IPS DF 6.9 (cell line): ENCODE measurements at regions not wholly inside any gene's neighbourhood (a gene's known extent, or its start where the extent isn't known, plus 50 kb on each side); places are given as distances from the start of the nearest gene placed in this dataset.

Experiments
- DNase-seq: peaks from one replicate; pipeline ENCODE4 v3.0.0-alpha.2; 2013; ENCODE audit warnings: low read depth, low spot score
- H3K27ac ChIP-seq: one replicate; pipeline ENCODE4 v1.5.1; 2013; ENCODE audit warnings: low read length, control low read depth
- H3K27me3 ChIP-seq: 2 replicates; pipeline ENCODE4 v1.6.1; 2013; ENCODE audit warnings: mild to moderate bottlenecking, low read length; ENCODE audit not compliant: control insufficient read depth, insufficient read depth
- H3K36me3 ChIP-seq: 2 replicates; pipeline ENCODE4 v1.6.1; 2013; ENCODE audit warnings: low read length; ENCODE audit not compliant: control insufficient read depth, insufficient read depth
- H3K4me1 ChIP-seq: 2 replicates; pipeline ENCODE4 v1.6.1; 2013; ENCODE audit warnings: low read length; ENCODE audit not compliant: control insufficient read depth, insufficient read depth
- H3K4me3 ChIP-seq: 2 replicates; pipeline ENCODE4 v1.5.1; 2013; ENCODE audit warnings: mild to moderate bottlenecking, low read length
- H3K9me3 ChIP-seq: 2 replicates; pipeline ENCODE4 v1.6.1; 2013; ENCODE audit warnings: low read length, inconsistent platforms; ENCODE audit not compliant: control insufficient read depth, insufficient read depth
- WGBS: extraction: QIAGEN DNeasy Blood & Tissue Kit; methylation state at CpG from one replicate; pipeline ENCODE4 v1.1.7; 2013; ENCODE audit warnings: mixed read lengths, missing lambda C conversion rate; ENCODE audit not compliant: insufficient read length, insufficient coverage; 5-methylcytosine and 5-hydroxymethylcytosine counted together

DNA sequence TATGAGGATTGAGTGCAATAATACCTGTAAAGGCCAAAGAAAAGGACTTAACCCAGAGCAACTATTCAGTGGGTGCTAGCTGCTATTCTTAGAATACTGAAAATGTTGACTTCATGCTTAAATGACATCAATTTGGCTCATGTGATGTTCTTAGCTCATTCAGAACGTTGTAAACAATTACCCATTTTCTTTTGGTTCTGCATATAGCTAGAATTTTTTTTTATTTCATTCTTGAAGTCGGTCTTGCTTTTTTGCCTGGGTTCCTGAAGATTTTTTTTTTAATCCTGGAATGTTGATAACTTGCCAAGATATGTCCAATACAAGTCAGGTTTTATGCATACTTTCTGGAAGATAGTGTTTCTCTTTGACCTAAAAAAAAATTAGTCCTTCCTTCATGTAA, 772.0 kb downstream of the LTN1 start:
- no CpG with 5 or more reads among the region's 2 CpGs for WGBS
- no peak for DNase-seq
- Histone ChIP-seq H3K9me3 (no peaks in the 10 kb centered on the region), H3K4me3 (no peak overlapping the region), H3K4me1 (no peaks in the 10 kb centered on the region), H3K27ac (no peak overlapping the region), H3K27me3 (no peaks in the 10 kb centered on the region), H3K36me3 (no peaks in the 10 kb centered on the region)

DNA sequence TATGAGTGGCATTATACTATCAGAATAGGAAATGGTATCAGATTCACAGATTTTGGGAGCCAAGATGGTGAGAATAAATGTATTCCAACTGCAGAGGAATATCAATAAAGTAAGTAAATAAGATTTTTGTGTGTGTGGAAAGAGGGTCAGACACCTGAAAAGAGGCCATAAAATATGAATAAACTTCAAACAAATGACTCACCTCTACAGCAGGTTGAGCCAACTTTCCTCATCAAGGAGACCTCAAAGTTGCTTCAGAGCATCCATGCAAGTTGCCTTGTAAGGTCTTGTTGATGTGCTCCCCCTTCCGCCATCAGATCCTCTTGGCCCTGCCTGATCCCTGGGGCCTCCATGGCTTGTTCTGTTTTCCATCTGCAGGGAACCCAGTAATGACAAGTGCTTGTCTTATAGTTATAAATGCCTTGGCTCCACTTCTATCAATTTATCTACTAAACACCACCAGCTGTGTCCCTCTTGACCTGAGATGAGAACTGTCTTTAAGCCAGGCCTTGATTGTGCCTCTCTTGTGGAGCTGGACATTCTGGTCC, 775.6 kb downstream of the LTN1 start:
- Histone ChIP-seq H3K9me3 (no peaks in the 10 kb centered on the region), H3K27me3 (no peaks in the 10 kb centered on the region), H3K36me3 (no peaks in the 10 kb centered on the region), H3K27ac (no peak overlapping the region), H3K4me3 (no peak overlapping the region), H3K4me1 (no peaks in the 10 kb centered on the region)
- no peak for DNase-seq
- no CpG with 5 or more reads among the region's 1 CpG for WGBS

- Histone ChIP-seq H3K4me3 (no peak overlapping the region), H3K27ac (no peak overlapping the region), H3K9me3 (no peaks in the 10 kb centered on the region), H3K4me1 (no peaks in the 10 kb centered on the region), H3K36me3 (no peaks in the 10 kb centered on the region), H3K27me3 (no peaks in the 10 kb centered on the region)
- no CpG with 5 or more reads among the region's 5 CpGs for WGBS
- DNase-seq = no peak
Measured at GRCh38 chr21:28215214-28215954, 777.3 kb downstream of the LTN1 start.

DNA sequence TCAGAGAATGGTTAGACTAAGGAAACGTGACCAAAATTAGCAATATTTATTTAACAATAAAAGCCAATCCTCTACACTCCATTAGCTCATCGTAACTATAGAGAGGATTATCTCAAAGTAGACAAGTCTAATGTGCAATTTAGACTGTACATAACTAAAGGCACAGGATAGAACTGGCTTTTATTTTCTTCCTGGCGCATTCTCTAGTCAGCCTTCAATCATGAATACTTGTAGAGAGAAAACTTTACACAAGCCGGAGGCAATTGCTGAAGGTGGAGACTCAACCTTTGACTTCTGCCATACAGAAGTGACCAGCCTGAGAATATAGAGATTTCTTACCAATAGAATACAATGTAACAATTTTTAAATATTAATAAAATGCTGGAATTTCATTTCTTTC, 777.9 kb downstream of the LTN1 start:
- Histone ChIP-seq H3K36me3 (no peaks in the 10 kb centered on the region), H3K27me3 (no peaks in the 10 kb centered on the region), H3K4me3 (no peak overlapping the region), H3K27ac (no peak overlapping the region), H3K4me1 (no peaks in the 10 kb centered on the region), H3K9me3 (no peaks in the 10 kb centered on the region)
- DNase-seq = no peak
- WGBS = no CpG with 5 or more reads among the region's 4 CpGs

- no peak overlapping the region for H3K4me3 ChIP-seq
- WGBS = 100% methylated on average over 2 of the region's 3 CpGs
- H3K4me1 ChIP-seq = no peaks in the 10 kb centered on the region
- H3K27ac ChIP-seq = no peak overlapping the region
- no peaks in the 10 kb centered on the region for H3K27me3 ChIP-seq
- no peak for DNase-seq
- H3K9me3 ChIP-seq = no peaks in the 10 kb centered on the region
- H3K36me3 ChIP-seq = no peaks in the 10 kb centered on the region
Measured at GRCh38 chr21:28213261-28213660, 779.4 kb downstream of the LTN1 start.

GRCh38 chr21:28212061-28212460, 780.6 kb downstream of the LTN1 start:
- Histone ChIP-seq H3K9me3 (no peaks in the 10 kb centered on the region), H3K27ac (no peak overlapping the region), H3K4me1 (no peaks in the 10 kb centered on the region), H3K4me3 (no peak overlapping the region), H3K36me3 (no peaks in the 10 kb centered on the region), H3K27me3 (no peaks in the 10 kb centered on the region)
- WGBS = no CpG with 5 or more reads among the region's 2 CpGs
- no peak for DNase-seq

DNA sequence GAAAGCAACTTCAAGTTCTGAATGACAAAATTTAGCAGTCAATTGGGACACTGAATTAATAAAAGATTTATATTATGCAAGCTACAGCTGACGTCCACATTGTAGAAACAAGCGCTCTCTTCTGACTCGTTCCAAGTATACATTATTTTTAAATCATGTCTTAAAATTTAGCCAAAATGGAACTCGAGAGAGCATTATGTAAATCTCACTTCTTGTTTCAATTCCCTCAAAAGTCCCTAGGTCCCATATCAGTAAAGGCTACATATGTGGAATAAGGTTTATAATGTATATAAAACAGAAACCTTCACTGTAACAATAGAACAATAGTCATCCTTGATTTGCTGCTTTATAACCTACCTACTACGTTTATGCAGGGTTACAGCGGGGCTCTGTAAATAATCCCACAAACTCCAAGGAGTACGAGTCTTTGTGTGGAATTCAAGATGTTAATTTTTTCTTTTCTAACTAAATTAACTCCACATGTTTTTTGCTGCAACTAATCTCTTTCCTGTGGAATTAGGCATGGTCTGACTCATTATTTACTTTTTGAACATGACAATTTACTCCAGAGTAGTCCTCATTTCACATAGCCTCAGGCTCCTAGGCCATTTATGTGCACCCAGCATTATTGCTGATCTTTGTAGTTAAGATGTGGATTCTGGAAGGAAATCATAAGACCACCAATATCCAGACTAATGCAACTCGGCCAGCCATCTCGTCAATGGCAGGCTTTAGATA, 785.1 kb downstream of the LTN1 start:
- H3K27me3 ChIP-seq = no peaks in the 10 kb centered on the region
- no peaks in the 10 kb centered on the region for H3K36me3 ChIP-seq
- no peak for DNase-seq
- H3K4me3 ChIP-seq = no peak overlapping the region
- H3K4me1 ChIP-seq = no peaks in the 10 kb centered on the region
- no CpG with 5 or more reads among the region's 9 CpGs for WGBS
- no peaks in the 10 kb centered on the region for H3K9me3 ChIP-seq
- H3K27ac ChIP-seq = no peak overlapping the region

DNA sequence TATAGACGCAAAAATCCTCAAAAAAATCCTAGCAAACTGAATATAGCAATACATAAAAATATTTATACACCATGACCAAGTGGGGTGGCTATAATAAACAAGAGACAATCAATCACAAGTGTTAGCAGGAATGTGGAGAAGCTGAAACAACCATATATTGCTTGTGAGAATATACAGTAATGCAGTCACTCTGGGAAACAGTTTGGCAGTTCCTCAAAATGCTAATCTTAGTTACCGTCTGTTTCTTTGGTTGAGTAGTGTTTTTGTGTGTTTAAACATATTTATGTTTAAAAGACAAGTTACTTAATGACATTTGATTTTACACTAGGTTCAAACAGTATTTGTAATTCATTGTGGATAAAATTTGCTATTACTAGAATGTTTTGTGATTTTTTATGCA, 792.0 kb downstream of the LTN1 start:
- Histone ChIP-seq H3K36me3 (no peaks in the 10 kb centered on the region), H3K27ac (no peak overlapping the region), H3K4me1 (no peaks in the 10 kb centered on the region), H3K27me3 (no peaks in the 10 kb centered on the region), H3K4me3 (no peak overlapping the region), H3K9me3 (no peaks in the 10 kb centered on the region)
- no peak for DNase-seq
- no CpG with 5 or more reads among the region's 2 CpGs for WGBS

- no CpG with 5 or more reads among the region's 2 CpGs for WGBS
- DNase-seq = no peak
- no peaks in the 10 kb centered on the region for H3K36me3 ChIP-seq
Measured at GRCh38 chr21:28196981-28197380, 795.7 kb downstream of the LTN1 start.

GRCh38 chr21:28193189-28193588, 799.5 kb downstream of the LTN1 start:
- Histone ChIP-seq H3K27me3 (no peaks in the 10 kb centered on the region), H3K4me1 (no peaks in the 10 kb centered on the region), H3K9me3 (no peaks in the 10 kb centered on the region), H3K36me3 (no peaks in the 10 kb centered on the region), H3K27ac (no peak overlapping the region), H3K4me3 (no peak overlapping the region)
- no CpG with 5 or more reads among the region's 2 CpGs for WGBS
- DNase-seq = no peak

More at GRCh38 chr21:28196981-28197380, 795.7 kb downstream of the LTN1 start:
- Histone ChIP-seq H3K27me3 (no peaks in the 10 kb centered on the region), H3K4me1 (no peaks in the 10 kb centered on the region), H3K9me3 (no peaks in the 10 kb centered on the region), H3K27ac (no peak overlapping the region), H3K4me3 (no peak overlapping the region)
